ENCODE measurements at regions not wholly inside any gene's neighbourhood (a gene's known extent, or its start where the extent isn't known, plus 50 kb on each side); places are given as distances from the start of the nearest gene placed in this dataset.

DNA sequence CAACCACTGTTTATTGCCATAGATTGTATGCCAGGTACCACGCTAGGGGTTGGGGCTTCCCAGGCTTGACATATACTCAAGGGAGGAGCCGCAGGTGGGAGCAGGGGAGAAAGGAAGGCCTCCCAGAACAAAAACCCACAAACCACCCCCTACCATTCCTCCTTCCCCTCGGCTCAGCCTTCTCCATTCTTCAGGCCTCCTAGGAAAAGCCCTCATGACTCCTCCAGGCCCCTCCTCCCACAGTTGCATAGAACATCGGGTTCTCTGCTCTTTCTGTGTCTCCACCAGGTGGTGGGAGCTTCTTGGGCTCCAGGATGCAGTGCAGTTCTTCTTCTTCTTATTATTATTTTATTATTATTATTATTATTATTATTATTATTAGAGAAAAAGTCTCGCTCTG, 80.3 kb downstream of the ZFP36L2 start:
- TF ChIP-seq, protein P1, sequence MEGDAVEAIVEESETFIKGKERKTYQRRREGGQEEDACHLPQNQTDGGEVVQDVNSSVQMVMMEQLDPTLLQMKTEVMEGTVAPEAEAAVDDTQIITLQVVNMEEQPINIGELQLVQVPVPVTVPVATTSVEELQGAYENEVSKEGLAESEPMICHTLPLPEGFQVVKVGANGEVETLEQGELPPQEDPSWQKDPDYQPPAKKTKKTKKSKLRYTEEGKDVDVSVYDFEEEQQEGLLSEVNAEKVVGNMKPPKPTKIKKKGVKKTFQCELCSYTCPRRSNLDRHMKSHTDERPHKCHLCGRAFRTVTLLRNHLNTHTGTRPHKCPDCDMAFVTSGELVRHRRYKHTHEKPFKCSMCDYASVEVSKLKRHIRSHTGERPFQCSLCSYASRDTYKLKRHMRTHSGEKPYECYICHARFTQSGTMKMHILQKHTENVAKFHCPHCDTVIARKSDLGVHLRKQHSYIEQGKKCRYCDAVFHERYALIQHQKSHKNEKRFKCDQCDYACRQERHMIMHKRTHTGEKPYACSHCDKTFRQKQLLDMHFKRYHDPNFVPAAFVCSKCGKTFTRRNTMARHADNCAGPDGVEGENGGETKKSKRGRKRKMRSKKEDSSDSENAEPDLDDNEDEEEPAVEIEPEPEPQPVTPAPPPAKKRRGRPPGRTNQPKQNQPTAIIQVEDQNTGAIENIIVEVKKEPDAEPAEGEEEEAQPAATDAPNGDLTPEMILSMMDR (IDR thresholded peaks at IDR 0.05; ENCODE audit: poor library complexity) = peak; percentile 9
- TF ChIP-seq EZH2 (IDR thresholded peaks at IDR 0.05; ENCODE audit: borderline replicate concordance) = no peak
